HFFc6 (cell line): ENCODE measurements at regions not wholly inside any gene's neighbourhood (a gene's known extent, or its start where the extent isn't known, plus 50 kb on each side); places are given as distances from the start of the nearest gene placed in this dataset.

ENCODE experiments used
- DNase-seq: peaks from one replicate; pipeline ENCODE4 v3.0.0-alpha.2; 2018
- H3K27ac Mint-ChIP-seq: 2 replicates; pipeline ENCODE4 v1.8.0; 2020; ENCODE audit warnings: mild to moderate bottlenecking, mixed read lengths
- H3K27me3 Mint-ChIP-seq: 2 replicates; pipeline ENCODE4 v1.8.0; 2021; ENCODE audit warnings: mild to moderate bottlenecking, moderate library complexity, mixed read lengths; ENCODE audit not compliant: insufficient read depth
- H3K36me3 Mint-ChIP-seq: 2 replicates; pipeline ENCODE4 v1.8.0; 2021; ENCODE audit warnings: low read depth, mixed read lengths
- H3K4me1 Mint-ChIP-seq: 2 replicates; pipeline ENCODE4 v1.8.0; 2020; ENCODE audit warnings: low read depth, mixed read lengths
- H3K4me3 Mint-ChIP-seq: 2 replicates; pipeline ENCODE4 v1.8.0; 2020; ENCODE audit warnings: mild to moderate bottlenecking, moderate library complexity, mixed read lengths
- H3K9me3 Mint-ChIP-seq: 2 replicates; pipeline ENCODE4 v1.8.0; 2020; ENCODE audit warnings: mild to moderate bottlenecking, mixed read lengths
- TF ChIP-seq, protein P1 (sequence below): fragments of 200-600 bp; sonication (generic); IDR thresholded peaks from 2 replicates; pipeline ENCODE4 v1.5.0; 2021; ENCODE audit warnings: antibody characterized with exemption, mild to moderate bottlenecking

DNA sequence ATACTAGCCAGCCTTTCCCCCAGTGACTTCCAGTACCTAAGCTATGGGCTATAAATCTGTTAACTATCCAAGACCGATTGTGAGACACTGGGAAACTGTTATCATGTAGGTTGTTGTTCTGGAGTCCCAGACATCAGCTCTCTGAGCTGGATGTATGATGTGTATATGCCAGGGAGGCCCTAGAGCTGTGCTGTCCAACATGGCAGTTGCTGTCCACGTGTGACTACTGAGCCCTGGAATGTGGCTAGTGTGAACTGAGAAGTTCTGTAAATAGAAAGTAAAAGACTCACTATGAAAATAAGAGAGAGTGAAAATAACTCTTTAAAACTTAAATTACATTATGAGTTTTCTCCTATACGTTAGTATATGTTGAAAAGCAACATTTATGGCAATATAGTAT lies 755.8 kb upstream of the FBXO33 start:
- Mint-ChIP-seq H3K36me3 (peaks cover 4% of the 10 kb centered on the region; the same call in 1 of the 2 replicates), H3K9me3 (peaks cover 34% of the 10 kb centered on the region), H3K4me1 (no peaks in the 10 kb centered on the region), H3K27me3 (no peaks in the 10 kb centered on the region), H3K4me3 (no peak overlapping the region), H3K27ac (no peak overlapping the region)
- no peak for DNase-seq
- TF ChIP-seq, protein P1, sequence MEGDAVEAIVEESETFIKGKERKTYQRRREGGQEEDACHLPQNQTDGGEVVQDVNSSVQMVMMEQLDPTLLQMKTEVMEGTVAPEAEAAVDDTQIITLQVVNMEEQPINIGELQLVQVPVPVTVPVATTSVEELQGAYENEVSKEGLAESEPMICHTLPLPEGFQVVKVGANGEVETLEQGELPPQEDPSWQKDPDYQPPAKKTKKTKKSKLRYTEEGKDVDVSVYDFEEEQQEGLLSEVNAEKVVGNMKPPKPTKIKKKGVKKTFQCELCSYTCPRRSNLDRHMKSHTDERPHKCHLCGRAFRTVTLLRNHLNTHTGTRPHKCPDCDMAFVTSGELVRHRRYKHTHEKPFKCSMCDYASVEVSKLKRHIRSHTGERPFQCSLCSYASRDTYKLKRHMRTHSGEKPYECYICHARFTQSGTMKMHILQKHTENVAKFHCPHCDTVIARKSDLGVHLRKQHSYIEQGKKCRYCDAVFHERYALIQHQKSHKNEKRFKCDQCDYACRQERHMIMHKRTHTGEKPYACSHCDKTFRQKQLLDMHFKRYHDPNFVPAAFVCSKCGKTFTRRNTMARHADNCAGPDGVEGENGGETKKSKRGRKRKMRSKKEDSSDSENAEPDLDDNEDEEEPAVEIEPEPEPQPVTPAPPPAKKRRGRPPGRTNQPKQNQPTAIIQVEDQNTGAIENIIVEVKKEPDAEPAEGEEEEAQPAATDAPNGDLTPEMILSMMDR, result no peak

DNA sequence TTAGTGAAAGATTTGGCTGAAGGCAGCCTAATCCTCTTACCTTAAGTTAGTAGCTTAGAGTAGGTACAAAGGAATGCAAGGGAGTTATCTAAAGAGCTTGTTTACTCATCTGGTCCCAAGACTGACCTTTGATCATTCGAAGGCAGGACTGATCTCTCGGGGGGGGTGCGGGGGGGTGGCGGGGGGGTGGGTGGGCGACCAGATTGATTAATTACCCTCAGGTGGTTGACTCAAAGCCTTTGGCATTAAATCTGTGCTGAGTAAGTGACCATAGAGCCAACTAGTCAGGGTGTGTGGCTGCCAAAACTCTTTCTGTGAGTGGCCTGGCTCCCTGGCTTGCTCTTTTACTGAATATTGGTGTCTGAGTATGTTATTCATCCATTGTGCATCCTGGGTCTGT lies 731.9 kb upstream of the FBXO33 start:
- no peak for DNase-seq
- peaks cover 44% of the 10 kb centered on the region for H3K9me3 Mint-ChIP-seq
- no peaks in the 10 kb centered on the region for H3K27me3 Mint-ChIP-seq
- H3K36me3 Mint-ChIP-seq, result no peaks in the 10 kb centered on the region; the same call in 1 of the 2 replicates
- no peaks in the 10 kb centered on the region for H3K4me1 Mint-ChIP-seq
- H3K27ac Mint-ChIP-seq, result no peak overlapping the region
- no peak overlapping the region for H3K4me3 Mint-ChIP-seq
- TF ChIP-seq, protein P1, result no peak

DNA sequence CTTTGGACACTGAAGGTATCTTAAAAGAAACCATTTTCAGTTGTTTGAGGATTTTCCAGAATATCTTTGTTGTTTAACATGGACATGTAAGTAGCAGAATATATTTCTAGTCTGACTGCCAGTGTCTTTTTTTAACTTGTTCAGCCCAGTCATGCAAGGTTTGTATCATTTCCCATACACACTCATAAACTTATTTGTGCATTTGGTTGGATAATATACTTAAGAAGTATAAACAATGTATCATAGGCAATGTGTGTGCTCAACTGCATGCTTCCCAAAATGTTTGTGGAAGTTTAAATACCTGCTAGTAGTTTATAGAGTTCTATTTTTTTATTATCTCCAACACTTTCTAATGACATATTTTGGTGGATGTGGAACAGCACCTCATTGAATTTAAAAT lies 707.4 kb upstream of the FBXO33 start:
- no peaks in the 10 kb centered on the region; the same call in 1 of the 2 replicates for H3K27me3 Mint-ChIP-seq
- TF ChIP-seq, protein P1, result no peak
- peaks cover 45% of the 10 kb centered on the region for H3K9me3 Mint-ChIP-seq
- no peaks in the 10 kb centered on the region for H3K36me3 Mint-ChIP-seq
- H3K27ac Mint-ChIP-seq, result no peak overlapping the region
- H3K4me1 Mint-ChIP-seq, result no peaks in the 10 kb centered on the region
- H3K4me3 Mint-ChIP-seq, result no peak overlapping the region
- no peak for DNase-seq

DNA sequence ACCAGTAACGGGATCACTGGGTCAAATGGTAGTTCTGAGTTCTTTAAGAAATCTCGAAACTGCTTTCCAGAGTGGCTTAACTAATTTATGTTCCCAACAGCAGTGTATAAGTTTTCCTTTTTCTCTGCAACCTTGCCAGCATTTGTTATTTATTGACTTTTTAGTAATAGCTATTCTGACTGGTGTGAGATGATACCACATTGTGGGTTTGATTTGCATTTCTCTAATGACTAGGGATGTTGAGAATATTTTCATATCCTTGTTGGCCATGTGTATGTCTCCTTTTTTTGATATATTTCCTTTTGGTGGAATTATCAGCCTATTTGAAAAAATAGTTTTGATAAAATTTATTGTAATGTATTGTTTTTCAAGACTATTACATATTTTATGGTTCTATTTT lies 701.2 kb upstream of the FBXO33 start:
- H3K27ac Mint-ChIP-seq, result no peak overlapping the region
- H3K27me3 Mint-ChIP-seq, result no peaks in the 10 kb centered on the region; the same call in 1 of the 2 replicates
- peaks cover 46% of the 10 kb centered on the region for H3K9me3 Mint-ChIP-seq
- no peak overlapping the region for H3K4me3 Mint-ChIP-seq
- H3K36me3 Mint-ChIP-seq, result no peaks in the 10 kb centered on the region
- no peaks in the 10 kb centered on the region for H3K4me1 Mint-ChIP-seq
- TF ChIP-seq, protein P1, result no peak
- no peak for DNase-seq

DNA sequence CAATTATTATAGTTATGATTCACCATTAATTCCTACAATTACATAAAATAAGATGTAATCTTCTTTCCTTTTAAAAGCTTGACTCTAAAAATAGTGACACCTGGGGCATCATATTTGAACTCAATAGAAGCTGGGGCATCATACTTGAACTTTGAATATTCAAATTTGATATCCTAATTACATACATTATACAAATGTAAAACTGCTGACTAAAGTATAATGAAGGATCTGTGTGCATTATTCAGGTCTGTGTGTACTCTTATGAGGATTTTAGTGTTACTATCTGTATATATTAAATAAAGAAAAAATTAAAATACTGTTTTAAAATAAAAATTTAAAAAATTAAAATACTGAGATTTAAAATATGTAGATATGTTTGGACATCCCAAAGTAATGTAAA lies 696.9 kb upstream of the FBXO33 start:
- no peak overlapping the region for H3K27ac Mint-ChIP-seq
- H3K27me3 Mint-ChIP-seq, result no peaks in the 10 kb centered on the region
- H3K4me1 Mint-ChIP-seq, result no peaks in the 10 kb centered on the region
- H3K36me3 Mint-ChIP-seq, result 0 out of 2 replicates have a peak, but pooled peaks cover 3% of the 10 kb centered on the region
- H3K4me3 Mint-ChIP-seq, result no peak overlapping the region
- H3K9me3 Mint-ChIP-seq, result peaks cover 16% of the 10 kb centered on the region
- TF ChIP-seq, protein P1, result no peak
- DNase-seq, result no peak

DNA sequence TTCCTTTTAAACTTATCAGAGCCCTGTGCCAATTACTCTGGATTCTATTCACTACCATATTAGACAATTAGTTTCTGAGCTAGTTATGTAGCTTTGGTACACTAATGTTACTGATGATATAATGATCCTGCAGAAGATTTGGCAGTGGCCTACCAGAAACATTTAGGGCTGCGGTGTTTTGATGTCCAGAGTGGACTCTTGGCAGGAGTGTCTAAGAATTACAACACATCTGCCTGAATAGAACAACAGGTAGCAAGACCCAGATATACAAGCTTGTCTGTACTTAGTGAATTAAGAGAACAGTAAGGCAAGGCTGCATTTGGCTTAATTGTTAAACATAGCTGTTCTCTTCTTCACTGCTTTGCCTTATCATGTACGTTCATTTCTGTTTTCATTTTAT lies 691.6 kb upstream of the FBXO33 start:
- H3K9me3 Mint-ChIP-seq, result peaks cover 20% of the 10 kb centered on the region
- no peak overlapping the region for H3K27ac Mint-ChIP-seq
- 0 out of 2 replicates have a peak, but pooled peaks cover 3% of the 10 kb centered on the region for H3K36me3 Mint-ChIP-seq
- H3K4me1 Mint-ChIP-seq, result no peaks in the 10 kb centered on the region
- no peak overlapping the region for H3K4me3 Mint-ChIP-seq
- DNase-seq, result no peak
- TF ChIP-seq, protein P1, result no peak
- H3K27me3 Mint-ChIP-seq, result no peaks in the 10 kb centered on the region
